ENCODE measurements at regions not wholly inside any gene's neighbourhood (a gene's known extent, or its start where the extent isn't known, plus 50 kb on each side); places are given as distances from the start of the nearest gene placed in this dataset.
"Not testable (repeated sequence)": the region's sequence is repeated elsewhere in the genome, so short reads cannot be mapped to it uniquely, and the experiment has no call there.

DNA sequence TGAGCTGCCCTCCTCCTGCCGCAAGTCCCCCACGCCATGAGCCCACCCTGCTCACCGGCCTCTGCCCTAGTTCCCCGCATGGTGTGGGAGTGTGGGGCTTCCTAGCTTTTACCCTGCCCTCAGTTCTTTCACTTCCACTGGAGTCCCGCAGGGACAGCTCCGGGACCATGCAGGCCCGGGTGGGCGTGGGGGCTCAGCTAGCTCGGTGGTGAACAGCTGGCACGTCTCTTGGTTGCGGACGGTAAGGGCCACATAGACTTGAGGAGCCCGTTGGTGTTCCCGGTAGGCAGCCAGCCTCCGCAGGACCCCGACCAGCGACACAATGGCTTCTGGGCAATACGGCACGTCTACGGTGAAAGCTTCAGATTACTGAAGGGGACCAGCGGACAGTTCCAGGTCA is 108.9 kb upstream of the CCZ1B start:
- no CpG with 5 or more reads among the region's 21 CpGs for WGBS (ENCODE audit: extremely low coverage, insufficient read length, low lambda C conversion rate)
- no peak overlapping the region for H4K8ac ChIP-seq (replicated peaks; ENCODE audit: insufficient read length, low read depth, low read length)
- H2BK20ac ChIP-seq (ENCODE audit: low read depth, low read length, poor library complexity, severe bottlenecking) = no peak overlapping the region
- no peak overlapping the region for H3K56ac ChIP-seq (ENCODE audit: insufficient read length, low read depth, low read length)
- no peak overlapping the region for H3K27ac Mint-ChIP-seq
- H3K14ac ChIP-seq (ENCODE audit: insufficient read depth, low read length) = no peak overlapping the region
- no peak overlapping the region for H3K9ac ChIP-seq (ENCODE audit: extremely low read depth, insufficient read length, low read length)
- no peak overlapping the region for H4K5ac ChIP-seq (ENCODE audit: insufficient read length, low read depth, low read length)
- no peaks in the 10 kb centered on the region for H3K27me3 Mint-ChIP-seq (ENCODE audit: low read depth)
- no peak overlapping the region for H3K18ac ChIP-seq (ENCODE audit: insufficient read length, low read depth, low read length)
- no peak overlapping the region for H2BK12ac ChIP-seq (ENCODE audit: insufficient read length, low read depth, low read length)
- H3K4ac ChIP-seq (ENCODE audit: low read depth, low read length) = no peak overlapping the region
- H3K23ac ChIP-seq (ENCODE audit: insufficient read length, low read depth, low read length) = no peak overlapping the region
- TF ChIP-seq, protein P1, sequence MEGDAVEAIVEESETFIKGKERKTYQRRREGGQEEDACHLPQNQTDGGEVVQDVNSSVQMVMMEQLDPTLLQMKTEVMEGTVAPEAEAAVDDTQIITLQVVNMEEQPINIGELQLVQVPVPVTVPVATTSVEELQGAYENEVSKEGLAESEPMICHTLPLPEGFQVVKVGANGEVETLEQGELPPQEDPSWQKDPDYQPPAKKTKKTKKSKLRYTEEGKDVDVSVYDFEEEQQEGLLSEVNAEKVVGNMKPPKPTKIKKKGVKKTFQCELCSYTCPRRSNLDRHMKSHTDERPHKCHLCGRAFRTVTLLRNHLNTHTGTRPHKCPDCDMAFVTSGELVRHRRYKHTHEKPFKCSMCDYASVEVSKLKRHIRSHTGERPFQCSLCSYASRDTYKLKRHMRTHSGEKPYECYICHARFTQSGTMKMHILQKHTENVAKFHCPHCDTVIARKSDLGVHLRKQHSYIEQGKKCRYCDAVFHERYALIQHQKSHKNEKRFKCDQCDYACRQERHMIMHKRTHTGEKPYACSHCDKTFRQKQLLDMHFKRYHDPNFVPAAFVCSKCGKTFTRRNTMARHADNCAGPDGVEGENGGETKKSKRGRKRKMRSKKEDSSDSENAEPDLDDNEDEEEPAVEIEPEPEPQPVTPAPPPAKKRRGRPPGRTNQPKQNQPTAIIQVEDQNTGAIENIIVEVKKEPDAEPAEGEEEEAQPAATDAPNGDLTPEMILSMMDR (conservative IDR thresholded peaks at IDR 0.05) = no peak
- no peak for DNase-seq
- no peak overlapping the region for H2AFZ ChIP-seq (ENCODE audit: low read length)
- H4K20me1 ChIP-seq (ENCODE audit: control insufficient read depth, insufficient read depth, insufficient read length) = no peaks in the 10 kb centered on the region
- peaks cover 14% of the 10 kb centered on the region in 2 experiments for H3K4me1 Mint-ChIP-seq
- no peak overlapping the region for H2BK120ac ChIP-seq (ENCODE audit: low read depth, low read length, poor library complexity, severe bottlenecking)
- no peaks in the 10 kb centered on the region for H3K9me3 Mint-ChIP-seq
- no peaks in the 10 kb centered on the region for H3K27me3 ChIP-seq (ENCODE audit: insufficient read depth, low read length)
- no peak overlapping the region for H2BK5ac ChIP-seq (ENCODE audit: insufficient read length, low read length)
- no peak overlapping the region for H3K27ac ChIP-seq (ENCODE audit: insufficient read length, low read depth, low read length)
- no peak overlapping the region for H3K4me2 ChIP-seq (ENCODE audit: insufficient read depth, insufficient read length, low read length)
- H2AK5ac ChIP-seq (ENCODE audit: insufficient read length, low read length) = no peak overlapping the region
- no peaks in the 10 kb centered on the region for H3K36me3 Mint-ChIP-seq (ENCODE audit: insufficient read depth in 1 of 3, low read depth in 3 of 3)
- H3K79me2 ChIP-seq (ENCODE audit: insufficient read depth, low read length) = no peaks in the 10 kb centered on the region
- no peak overlapping the region for H3K4me3 Mint-ChIP-seq
- no peaks in the 10 kb centered on the region for H3K23me2 ChIP-seq (ENCODE audit: insufficient read length, low read depth, low read length, poor library complexity, severe bottlenecking)
- no peaks in the 10 kb centered on the region for H3K9me3 ChIP-seq (ENCODE audit: control insufficient read depth, low read depth, low read length)
- no peak overlapping the region for H3T11ph ChIP-seq (ENCODE audit: low read length)
- no peak overlapping the region for H4K91ac ChIP-seq (ENCODE audit: insufficient read length, low read depth, low read length)
- H2BK15ac ChIP-seq (ENCODE audit: low read depth, low read length) = no peak overlapping the region
- H3K4me1 ChIP-seq (ENCODE audit: insufficient read depth, low read length) = no peaks in the 10 kb centered on the region
- H3K79me1 ChIP-seq (ENCODE audit: insufficient read depth, low read depth, low read length, poor library complexity, severe bottlenecking) = no peaks in the 10 kb centered on the region

DNA sequence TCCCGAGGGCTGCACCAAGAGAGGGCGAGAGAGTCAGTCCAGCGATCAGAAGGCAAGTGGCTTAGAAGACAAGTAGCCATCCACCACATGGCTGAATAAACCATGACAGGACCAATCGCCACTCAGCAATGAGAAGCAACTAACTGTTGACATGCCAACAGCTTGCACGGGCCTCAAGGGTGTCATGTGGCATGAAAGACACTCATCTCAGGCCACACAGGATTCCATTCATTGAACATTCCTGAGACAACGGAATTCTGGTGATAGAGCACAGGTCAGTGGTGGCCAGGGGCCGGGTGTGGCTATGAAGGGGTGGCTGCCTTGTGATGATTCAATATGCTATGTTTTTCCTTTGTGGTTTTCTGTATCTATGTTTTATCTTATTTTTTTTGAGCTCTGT is 110.6 kb upstream of the CCZ1B start:
- not testable (repeated sequence) for DNase-seq; H3K9me3 Mint-ChIP-seq; H3K14ac ChIP-seq (ENCODE audit: insufficient read depth, low read length); H3K9ac ChIP-seq (ENCODE audit: extremely low read depth, insufficient read length, low read length); H3K79me2 ChIP-seq (ENCODE audit: insufficient read depth, low read length); H2BK15ac ChIP-seq (ENCODE audit: low read depth, low read length); H3K9me3 ChIP-seq (ENCODE audit: control insufficient read depth, low read depth, low read length); H4K8ac ChIP-seq (replicated peaks; ENCODE audit: insufficient read length, low read depth, low read length); H3K56ac ChIP-seq (ENCODE audit: insufficient read length, low read depth, low read length); H3K18ac ChIP-seq (ENCODE audit: insufficient read length, low read depth, low read length); H2BK120ac ChIP-seq (ENCODE audit: low read depth, low read length, poor library complexity, severe bottlenecking); H3K4ac ChIP-seq (ENCODE audit: low read depth, low read length); H3K4me1 Mint-ChIP-seq; H3K27ac ChIP-seq (ENCODE audit: insufficient read length, low read depth, low read length); H3K27ac Mint-ChIP-seq; H3K79me1 ChIP-seq (ENCODE audit: insufficient read depth, low read depth, low read length, poor library complexity, severe bottlenecking); H2AFZ ChIP-seq (ENCODE audit: low read length); H3K4me1 ChIP-seq (ENCODE audit: insufficient read depth, low read length); H4K91ac ChIP-seq (ENCODE audit: insufficient read length, low read depth, low read length); H2BK12ac ChIP-seq (ENCODE audit: insufficient read length, low read depth, low read length); H3K4me3 Mint-ChIP-seq; H3K23ac ChIP-seq (ENCODE audit: insufficient read length, low read depth, low read length); H3K23me2 ChIP-seq (ENCODE audit: insufficient read length, low read depth, low read length, poor library complexity, severe bottlenecking); H3K27me3 ChIP-seq (ENCODE audit: insufficient read depth, low read length); H3T11ph ChIP-seq (ENCODE audit: low read length); H3K4me2 ChIP-seq (ENCODE audit: insufficient read depth, insufficient read length, low read length); H4K5ac ChIP-seq (ENCODE audit: insufficient read length, low read depth, low read length); H4K20me1 ChIP-seq (ENCODE audit: control insufficient read depth, insufficient read depth, insufficient read length); H2AK5ac ChIP-seq (ENCODE audit: insufficient read length, low read length); H2BK5ac ChIP-seq (ENCODE audit: insufficient read length, low read length); H3K27me3 Mint-ChIP-seq (ENCODE audit: low read depth); H3K36me3 Mint-ChIP-seq (ENCODE audit: insufficient read depth in 1 of 3, low read depth in 3 of 3); H2BK20ac ChIP-seq (ENCODE audit: low read depth, low read length, poor library complexity, severe bottlenecking)
- no CpG with 5 or more reads among the region's 7 CpGs for WGBS (ENCODE audit: extremely low coverage, insufficient read length, low lambda C conversion rate)
